Epidermal melanocyte (primary cell): ENCODE measurements at regions not wholly inside any gene's neighbourhood (a gene's known extent, or its start where the extent isn't known, plus 50 kb on each side); places are given as distances from the start of the nearest gene placed in this dataset.

ENCODE experiments used
- DNase-seq: peaks from one replicate; pipeline ENCODE4 v3.0.0; 2011; ENCODE audit warnings: low spot score; ENCODE audit not compliant: insufficient read length

DNA sequence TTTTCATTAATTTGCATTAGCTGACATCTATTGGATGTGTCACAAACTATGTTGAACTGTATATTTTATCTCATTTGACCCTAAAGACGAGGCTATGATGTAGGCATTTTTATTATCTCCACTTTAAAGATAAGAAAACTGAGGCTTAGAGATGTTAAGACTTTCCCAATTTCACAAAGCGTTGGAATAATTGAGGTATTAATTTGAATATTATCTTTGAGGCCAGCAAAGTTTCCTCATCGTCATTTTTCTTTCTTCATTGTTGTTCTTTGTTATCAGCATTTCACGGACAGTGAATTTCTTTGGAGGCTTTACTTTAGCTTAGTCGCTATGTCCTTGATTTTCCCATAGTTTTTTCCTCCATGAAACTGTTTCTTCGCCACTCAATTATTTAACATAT, 227.5 kb upstream of the MYOCD start:
- no peak for DNase-seq

DNA sequence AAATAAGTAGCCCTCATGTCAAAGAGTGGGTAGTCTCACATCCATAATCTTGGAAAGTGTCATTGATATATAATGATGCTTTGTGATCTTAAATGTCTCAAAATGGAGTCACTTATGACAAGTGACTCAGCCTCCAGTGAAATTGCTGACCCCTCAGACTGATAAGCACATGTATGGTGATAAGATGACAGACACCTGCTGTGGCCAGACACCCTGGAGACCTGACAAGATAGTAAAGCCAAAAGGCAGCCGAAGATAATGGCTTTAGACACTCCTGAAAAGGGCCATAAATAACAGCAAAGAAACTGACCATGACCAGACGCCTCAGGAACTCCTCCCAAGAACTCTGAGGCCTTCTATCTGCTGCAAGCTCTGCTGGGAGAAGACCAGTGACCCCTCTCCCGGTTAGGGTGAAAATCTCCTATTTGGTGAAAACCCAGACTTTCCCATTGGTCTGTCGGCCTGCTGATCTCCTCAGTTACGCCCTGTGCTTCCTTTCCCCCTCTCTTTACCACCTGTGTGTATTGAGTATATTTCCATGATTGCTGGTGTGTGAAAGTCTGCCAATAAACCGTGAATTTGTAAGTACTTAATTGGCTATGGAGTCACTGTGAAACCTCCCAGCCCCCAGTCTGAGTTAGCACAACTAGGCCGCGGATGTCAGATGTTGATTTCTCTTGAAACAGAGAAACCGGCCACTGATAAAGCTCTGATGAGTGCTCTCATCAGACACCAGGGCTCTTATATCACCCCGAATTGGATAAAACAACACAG, 226.7 kb upstream of the MYOCD start:
- DNase-seq = no peak

DNA sequence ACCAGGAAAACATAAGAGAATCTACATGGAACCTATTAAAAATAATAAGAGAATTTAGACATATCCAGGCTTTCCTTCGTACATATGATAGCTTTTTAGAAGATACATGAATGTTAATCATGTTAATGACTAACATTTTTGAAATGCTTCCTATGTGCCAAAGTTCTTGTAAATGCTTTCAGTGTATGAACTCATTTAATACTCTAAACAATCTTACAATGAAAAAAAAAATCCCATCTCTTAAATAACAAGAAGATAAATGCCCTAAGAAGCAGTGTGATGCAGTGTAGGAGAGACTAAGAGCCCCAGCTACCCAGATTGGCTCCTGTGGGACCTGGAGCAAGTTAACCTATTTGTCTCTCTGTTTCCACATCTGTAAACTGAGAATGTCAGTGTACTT, 220.4 kb upstream of the MYOCD start:
- no peak for DNase-seq

DNA sequence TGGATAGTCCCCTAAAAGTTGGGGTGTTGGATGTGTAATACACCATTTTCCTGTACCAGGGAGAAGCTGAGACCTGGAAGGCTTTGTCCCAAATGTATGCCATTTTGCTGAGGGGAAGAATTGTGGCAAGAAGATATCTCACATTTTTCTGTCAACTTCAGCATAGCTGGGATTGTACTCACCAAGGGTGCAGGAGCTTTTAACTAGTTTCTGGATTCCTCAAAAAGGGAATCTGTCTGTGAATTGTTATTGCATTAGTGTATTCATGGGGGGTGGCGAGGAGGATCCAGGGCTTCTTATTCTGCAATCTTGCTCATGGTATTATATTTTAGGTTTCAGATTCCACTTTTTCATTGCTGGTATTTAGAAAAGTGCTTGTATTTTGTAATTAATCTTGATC, 208.2 kb upstream of the MYOCD start:
- no peak for DNase-seq

DNA sequence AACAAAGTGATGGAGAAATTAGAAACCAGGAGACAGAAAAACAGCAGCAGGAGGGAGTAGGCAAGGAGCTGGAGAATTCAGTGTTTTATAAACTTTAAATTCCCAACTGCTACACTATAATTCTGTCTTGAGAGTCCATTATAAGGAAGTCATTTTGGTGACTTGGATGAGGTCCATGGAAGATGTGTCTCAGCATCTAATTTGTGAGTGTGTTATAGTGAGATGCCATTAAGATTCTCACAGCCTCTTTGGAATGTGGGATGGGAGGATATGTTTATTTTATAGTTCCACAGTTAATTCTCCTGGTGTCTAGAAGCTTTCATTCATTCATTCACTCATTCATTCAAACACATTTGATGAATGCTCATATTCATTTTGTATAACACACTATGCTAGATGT, 206.0 kb upstream of the MYOCD start:
- DNase-seq = no peak

DNA sequence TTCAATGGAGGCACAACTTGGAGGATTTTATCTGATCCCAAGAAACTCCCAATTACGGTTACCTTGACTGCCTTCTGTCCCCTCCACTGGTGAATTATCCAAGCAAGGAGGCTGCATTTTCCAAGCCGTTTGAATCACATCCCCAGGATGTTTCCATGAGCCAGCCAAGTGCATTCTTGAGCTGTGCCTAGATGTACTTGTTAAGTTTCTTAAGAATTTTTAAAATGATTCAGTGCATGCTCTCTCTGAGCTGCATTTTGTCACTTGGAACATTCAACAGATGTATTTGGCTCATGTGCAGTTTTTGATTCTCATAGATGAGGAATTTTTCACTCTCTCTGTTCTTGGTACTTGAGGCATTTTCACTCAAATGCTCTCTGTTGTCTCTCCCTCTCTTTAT, 202.6 kb upstream of the MYOCD start:
- no peak for DNase-seq

DNA sequence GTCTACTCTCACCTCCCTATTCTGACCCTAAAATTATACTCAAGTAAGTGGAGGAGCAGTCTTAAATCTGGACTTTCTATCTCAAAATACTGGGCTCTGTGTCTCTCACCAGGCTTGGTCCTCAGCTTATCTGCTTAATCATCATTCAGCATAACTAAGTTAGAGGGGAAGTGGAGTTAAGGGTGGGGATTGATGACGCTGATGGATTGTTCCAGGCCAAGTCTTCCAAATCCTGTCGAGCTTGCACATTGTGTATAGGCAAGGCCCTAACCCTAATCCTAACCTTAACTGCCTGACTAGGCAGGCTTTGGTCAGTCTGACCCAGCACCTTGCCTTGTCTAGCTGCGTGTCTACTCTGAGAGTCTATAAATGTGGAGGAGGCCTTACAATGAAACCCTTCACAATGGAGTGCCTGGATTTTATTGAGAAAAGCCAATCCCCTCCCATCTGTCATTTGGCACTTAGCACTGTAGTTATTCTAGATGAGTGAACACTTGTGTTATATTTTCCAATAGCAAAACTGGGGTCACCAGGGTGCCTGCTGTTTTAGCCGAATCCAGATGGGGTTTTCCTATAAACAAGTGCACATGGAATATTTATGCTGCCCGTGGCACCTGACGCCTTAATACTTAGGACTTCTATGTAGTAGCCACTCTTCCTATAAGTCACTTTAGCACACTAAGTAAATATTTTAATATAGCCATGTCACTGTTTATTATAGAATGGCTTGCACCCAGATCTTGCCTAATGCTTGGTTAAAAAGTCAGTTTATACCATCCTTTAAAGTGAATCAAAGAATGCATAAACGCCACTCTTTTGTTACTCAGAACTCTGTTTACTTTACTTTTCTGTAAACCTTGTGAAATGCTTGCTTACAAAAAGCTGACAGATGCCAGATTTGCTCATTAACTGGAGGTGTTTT, 193.2 kb upstream of the MYOCD start:
- no peak for DNase-seq

DNA sequence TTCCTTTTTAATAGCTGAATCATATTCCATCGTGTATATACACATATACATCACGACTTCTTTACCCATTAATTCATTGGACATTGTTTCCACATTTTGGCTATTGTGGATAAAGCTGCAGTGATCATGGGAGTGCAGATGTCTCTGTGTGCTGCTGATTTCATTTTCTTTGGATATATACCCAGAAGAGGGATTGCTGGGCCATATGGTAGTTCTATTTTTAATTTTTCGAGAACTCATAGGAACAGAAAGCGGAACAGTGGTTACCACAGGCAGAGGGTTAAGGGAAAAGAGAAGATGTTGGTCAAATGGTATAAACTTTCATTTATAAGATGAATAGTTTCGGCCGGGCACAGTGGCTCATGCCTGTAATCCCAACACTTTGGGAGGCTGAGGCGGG, 187.4 kb upstream of the MYOCD start:
- DNase-seq = no peak

DNA sequence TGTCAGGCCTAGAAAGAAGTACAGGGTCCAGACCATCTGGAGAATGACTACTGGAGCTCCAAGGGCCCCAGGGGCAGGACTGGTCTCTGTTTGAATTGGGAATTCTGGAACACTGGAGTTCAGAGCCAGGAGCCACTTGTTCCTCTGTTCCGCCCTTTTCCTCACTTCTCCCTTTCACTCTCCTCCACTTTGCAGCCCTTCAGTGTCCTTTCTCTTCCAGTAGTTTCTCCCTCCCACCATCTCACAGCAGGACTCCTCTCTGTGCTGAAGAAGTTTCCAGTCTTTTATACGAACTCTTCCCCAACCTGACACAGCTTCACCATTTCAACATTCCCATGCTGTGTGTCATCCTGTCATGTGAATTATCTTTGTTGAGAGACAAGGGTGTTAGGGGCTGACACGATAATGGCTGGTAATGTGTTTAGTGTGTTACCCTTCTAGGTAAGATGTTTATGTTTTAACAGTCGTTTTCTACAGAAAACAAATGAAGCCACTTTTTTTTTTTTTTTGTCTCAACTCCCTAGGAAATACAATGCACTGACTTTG, 180.3 kb upstream of the MYOCD start:
- DNase-seq = no peak

DNA sequence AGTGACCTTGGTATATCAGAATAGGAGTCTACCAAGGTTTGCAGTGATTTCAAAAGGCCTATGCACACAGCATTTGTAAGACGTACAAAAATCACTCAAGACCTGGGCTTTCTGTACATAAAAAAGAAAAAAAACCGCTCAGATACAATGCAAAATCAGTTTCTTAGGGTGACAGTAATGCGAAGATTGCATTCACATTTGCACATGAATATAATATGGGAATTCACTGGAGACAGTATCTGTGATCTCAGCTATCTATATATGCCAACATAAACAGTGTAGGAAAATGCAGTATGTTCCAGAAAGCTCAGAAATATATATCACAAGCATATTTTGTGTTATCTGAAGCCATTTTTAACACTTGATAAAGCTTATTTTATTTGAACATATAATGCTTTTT, 176.4 kb upstream of the MYOCD start:
- no peak for DNase-seq

DNA sequence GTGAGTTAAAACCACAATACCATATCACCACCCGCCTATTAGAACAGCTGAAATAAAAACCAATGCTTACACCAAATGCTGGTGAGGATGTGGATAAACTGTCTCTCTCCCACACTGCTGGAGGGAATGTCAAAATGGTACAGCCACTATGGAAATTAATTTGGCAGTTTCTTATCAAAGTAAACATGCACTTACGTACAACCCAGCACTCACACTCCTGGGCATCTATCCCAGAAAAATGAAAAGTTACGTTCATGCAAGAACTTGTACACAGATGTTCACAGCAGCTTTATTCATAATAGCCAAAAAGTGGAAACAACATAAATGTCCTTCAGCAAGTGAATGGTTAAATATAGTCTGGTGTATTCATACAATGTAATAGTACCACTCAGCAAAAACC, 173.2 kb upstream of the MYOCD start:
- DNase-seq = no peak

DNA sequence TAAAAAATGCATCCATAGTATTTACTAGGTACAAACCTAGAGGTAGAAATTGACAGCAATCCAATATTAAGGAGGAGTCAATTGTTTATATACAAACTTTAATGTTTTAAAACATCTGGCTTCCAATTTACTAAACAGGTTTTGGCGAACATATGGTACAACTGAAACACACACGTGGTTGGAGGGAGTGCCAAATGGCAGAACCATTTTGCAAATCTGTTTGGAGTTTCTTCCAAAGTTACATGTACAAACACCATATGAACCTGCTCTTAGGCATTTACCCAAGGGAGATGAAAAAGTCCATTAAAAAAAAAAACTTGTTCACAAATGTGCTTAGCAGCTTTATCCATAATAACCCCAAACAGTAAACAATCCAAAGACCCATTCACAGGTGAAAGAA, 159.8 kb upstream of the MYOCD start:
- no peak for DNase-seq

DNA sequence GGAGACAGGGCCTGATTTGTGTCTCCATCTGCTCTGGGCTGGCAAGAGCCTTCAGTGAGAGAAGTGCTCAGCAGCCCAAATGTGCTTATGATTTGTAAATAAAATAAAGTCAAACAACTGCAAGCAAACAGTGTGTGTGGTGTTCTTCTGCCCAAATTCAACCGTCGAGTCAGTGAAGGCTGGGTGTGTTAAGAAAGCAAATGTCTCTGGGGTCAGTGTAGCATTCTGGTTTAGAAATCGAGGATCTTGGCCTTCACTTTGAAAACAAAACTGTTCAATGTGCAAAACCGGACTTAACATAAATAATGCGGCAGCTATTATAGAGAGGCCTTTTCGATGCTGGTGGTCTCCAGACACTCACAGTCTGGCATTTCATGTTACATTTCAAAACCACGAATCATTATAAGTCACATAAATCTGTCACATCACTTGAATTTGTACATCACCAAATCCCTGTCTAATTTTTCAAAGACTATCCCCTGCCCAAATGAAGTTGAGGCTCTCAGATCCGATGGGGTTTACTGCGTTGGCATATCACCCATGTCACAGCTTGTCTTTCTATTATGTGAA, 158.6 kb upstream of the MYOCD start:
- DNase-seq = no peak

DNA sequence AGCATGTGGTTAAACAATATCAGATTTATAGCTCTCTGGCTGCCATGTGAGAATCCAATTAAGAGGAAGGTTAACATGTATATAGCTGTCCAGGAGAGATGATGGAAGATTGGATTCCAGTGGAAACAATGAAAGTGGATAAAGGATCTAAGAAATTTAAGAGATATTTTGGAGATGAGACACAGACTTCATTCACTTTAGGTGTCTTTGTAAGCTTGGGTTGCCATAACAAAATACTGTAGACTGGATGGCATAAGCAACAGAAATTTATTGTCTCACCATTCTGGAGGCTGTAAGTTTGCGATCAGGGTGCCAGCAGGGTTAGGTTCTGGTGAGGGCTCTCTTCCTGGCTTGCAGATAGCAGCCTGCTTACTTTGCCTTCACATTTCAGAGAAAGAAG, 155.9 kb upstream of the MYOCD start:
- no peak for DNase-seq

DNA sequence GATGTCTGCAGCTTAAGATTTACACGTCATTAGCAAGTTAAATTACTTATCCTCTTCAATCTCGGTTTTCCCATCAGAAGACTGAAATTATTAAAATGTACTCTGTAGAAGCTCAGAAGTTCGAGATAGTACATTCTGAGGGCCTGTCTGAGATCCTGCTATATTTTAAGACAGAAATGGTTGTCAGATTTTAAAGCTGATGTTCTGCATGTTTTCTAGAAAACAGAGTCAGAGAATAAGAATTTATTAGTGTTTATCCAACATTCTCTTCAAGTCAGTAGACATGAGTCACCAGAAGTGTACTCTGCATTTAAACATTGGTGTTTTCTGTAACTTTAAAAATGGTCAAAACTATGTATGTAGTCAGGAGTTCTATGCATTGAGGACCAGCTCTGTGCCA, 155.2 kb upstream of the MYOCD start:
- no peak for DNase-seq

DNA sequence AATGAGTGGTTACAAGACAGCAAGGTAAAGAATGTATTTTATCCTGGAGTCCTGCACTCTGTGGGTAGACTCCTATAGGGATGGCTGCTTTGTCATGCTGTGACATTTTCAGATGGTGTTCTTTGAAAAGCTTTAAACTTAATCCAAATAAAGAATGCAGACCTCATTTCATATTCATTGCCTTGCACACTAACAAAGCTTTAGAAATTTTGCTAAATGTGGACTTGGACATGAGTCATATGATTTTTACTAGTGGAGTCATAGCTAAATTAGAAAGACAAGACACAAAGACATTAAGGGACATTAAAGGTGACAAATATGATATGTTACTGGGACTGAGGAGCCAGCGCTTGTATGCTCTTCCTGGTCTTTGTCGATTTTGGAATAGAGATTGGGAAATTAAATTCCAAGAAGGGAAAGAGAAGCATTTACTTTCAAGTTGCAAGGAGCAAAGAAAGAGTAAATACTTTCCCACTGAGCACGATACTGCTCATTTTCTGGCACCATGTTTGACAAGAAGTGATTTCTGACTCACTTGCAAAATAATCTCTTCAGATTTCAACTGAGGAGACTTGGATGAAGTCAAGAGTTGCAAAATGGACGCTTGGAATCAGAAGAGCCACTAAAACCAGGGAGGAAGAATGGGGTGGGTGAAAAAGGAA, 152.9 kb upstream of the MYOCD start:
- DNase-seq = no peak

DNA sequence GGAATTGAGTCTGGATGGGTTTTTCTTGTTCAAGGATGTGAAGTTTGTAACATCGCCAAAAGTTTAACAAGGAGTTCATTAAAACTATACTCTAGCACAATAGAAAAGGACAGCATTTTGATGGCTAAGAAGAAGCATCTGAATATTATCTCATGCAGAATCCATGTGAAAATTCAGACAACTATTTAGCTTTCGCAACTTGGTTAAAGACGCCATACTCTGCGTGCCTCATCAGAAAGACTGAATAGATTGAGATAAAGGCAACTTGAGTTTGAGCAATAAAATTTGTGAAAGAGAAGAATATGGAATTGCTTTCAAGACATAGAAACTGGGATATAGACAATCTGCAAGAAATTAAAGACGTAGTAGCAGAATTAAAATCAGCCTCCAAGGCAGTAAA, 151.1 kb upstream of the MYOCD start:
- no peak for DNase-seq

DNA sequence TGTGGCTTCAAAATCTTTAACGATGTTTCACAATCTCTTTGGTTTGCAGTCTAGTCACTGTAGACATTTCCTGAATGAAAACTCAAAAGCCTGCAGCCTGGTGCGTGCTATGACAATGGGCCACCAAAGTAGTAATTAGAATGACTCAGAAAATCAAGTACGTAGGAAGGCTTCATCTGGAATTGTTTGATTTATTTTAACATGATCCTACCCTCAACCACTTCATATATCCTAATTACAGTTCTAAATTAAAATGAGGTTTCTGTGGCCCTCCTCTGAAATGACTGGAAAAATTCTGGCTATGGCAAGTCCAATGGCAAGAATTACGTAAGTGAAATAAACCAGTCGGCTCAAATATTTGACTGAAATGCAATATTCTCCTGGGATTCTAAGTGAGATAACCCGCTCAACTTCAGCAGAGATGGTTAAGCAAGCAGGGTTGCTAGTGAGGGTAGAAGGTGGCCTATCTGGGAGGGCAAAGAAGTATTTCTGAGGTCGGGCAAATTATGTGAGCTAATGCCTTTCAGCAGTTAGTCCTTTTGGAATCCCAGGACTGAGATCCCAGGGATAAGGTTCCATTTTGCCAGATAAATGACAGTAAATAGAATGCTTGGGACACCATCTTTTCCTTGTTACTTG, 145.6 kb upstream of the MYOCD start:
- DNase-seq = no peak

DNA sequence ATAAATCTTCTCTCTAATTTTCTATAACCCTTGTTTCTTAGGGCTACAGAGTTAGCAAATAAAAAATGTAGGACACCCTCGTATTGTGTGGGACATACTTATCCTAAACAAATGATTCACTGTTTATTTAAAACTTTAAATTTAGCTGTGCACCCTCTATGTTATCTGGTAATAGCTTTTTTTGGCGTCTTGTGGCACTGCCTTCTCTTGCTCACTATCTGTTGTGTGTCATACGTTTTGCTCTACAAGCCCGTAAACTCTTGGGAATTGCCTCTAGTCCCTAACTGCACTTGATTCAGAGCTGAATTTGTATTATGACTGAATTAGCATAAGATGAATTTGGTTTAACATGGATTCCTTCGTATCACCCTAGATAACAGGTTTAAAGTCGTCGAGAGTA, 144.3 kb upstream of the MYOCD start:
- no peak for DNase-seq

DNA sequence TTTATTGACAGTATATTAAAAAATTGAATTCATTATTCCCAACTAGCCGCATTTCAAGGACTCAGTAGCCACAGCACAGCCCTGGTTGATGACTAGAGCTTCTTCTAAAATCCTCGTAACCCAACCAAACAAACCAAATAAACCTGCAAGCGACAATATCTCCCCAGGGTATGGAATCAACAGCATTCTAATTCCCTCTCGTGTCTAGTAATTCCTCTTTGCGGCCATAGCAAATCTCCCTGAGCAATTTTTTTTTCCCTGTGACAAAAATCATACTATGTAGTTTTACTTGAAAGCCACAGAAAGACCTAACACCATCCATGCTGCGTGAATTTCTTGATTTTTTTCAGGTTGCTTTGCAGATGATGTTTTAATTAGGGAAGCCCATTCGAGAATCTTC, 143.4 kb upstream of the MYOCD start:
- no peak for DNase-seq

DNA sequence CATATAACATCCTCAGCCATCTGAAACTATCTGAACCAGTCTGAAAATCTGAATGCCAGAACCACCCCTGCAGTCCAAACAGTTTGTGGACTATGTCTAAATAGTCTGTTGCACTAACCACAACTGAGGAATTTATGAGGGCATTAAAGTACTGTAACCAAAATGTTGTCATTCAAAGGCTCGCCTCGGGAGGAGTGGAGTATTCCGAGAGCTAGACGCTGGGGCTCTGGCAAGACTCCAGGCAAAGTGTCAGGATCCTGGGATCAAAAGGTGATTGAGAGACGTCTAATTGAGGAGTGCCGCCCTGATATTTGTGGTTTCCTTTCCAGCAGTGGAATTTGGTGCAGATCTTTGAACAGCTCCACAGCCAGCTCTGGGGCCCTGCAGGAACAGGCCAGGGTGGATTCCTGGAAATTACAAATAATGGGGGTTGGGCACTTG, 142.9 kb upstream of the MYOCD start:
- DNase-seq = no peak
